B cell (primary cell): ENCODE measurements at regions not wholly inside any gene's neighbourhood (a gene's known extent, or its start where the extent isn't known, plus 50 kb on each side); places are given as distances from the start of the nearest gene placed in this dataset.

Experiments
- ATAC-seq: fragments of 200-7000 bp; cut with Tn5 transposase; one replicate; pipeline ENCODE4 v1.10.0; 2021; ENCODE audit warnings: low read depth, mild to moderate bottlenecking, moderate number of reproducible peaks, moderate library complexity
- CTCF ChIA-PET: fragments of 350-600 bp; sonication (Branson Sonifier 250); formaldehyde crosslinking; loops from one replicate; lab custom pipeline; 2021; ENCODE audit warnings: antibody characterized with exemption, inconsistent platforms; lab: Charles Lee
- POLR2A ChIA-PET: fragments of 350-600 bp; sonication (Branson Sonifier 250); formaldehyde crosslinking; loops from one replicate; lab custom pipeline; 2021; ENCODE audit warnings: antibody characterized with exemption; lab: Charles Lee
- DNase-seq: peaks from one replicate; pipeline ENCODE4 v3.0.0; 2013
- H2AFZ ChIP-seq: 2 replicates; pipeline ENCODE4 v1.6.1; 2012; ENCODE audit warnings: mild to moderate bottlenecking, low read depth, low read length; ENCODE audit not compliant: insufficient read depth, poor library complexity, severe bottlenecking
- H3K27ac ChIP-seq, 2 donors: 1 replicate in 1 of 2; 2 replicates in 1 of 2; pipeline ENCODE4 v1.5.1; 2012 to 2013; ENCODE audit warnings: low read length in 2 of 2, mild to moderate bottlenecking in 2 of 2, moderate library complexity in 1 of 2
- H3K27me3 ChIP-seq, 4 experiments: fragments of 200-600 bp in 1 of 4; sonication (generic) in 1 of 4; replicated peaks in 1 of 4; 1 replicate in 2 of 4; 2 replicates in 2 of 4; pipeline versions ENCODE4 v1.6.1 to v1.7.0; 2013 to 2016; ENCODE audit warnings: low read length in 3 of 4, mild to moderate bottlenecking in 2 of 4, mixed read lengths in 1 of 4, moderate library complexity in 1 of 4; ENCODE audit not compliant: insufficient read depth in 4 of 4, control insufficient read depth in 3 of 4; ENCODE audit errors: control extremely low read depth in 1 of 4
- H3K36me3 ChIP-seq, 2 experiments: replicated peaks in 1 of 2; 1 replicate in 1 of 2; 2 replicates in 1 of 2; pipeline versions ENCODE4 v1.6.1 to v1.7.1; 2013; ENCODE audit warnings: low read length in 1 of 2; ENCODE audit not compliant: insufficient read depth in 2 of 2, control insufficient read depth in 1 of 2; ENCODE audit errors: control extremely low read depth in 1 of 2, extremely low read depth in 1 of 2
- H3K4me1 ChIP-seq, 2 donors: fragments of 200-600 bp in 1 of 2; sonication (generic) in 1 of 2; 1 replicate in 1 of 2; 2 replicates in 1 of 2; pipeline versions ENCODE4 v1.5.1 to v1.6.1; 2013 to 2017; ENCODE audit warnings: low read length in 2 of 2; ENCODE audit not compliant: control insufficient read depth in 2 of 2, insufficient read depth in 2 of 2
- H3K4me2 ChIP-seq: replicated peaks from 2 replicates; pipeline ENCODE3; 2012; ENCODE audit warnings: mild to moderate bottlenecking, low read depth, low read length; ENCODE audit not compliant: poor library complexity, severe bottlenecking
- H3K4me3 ChIP-seq, 5 experiments: fragments of 200-600 bp in 1 of 5; sonication (generic) in 1 of 5; 1 replicate in 3 of 5; 2 replicates in 2 of 5; pipeline versions ENCODE4 v1.5.1 to v1.7.0; 2011 to 2016; ENCODE audit warnings: low read length in 4 of 5, mild to moderate bottlenecking in 4 of 5, low read depth in 2 of 5, control low read depth in 1 of 5, moderate library complexity in 1 of 5; ENCODE audit not compliant: insufficient read depth in 1 of 5; ENCODE audit errors: control extremely low read depth in 1 of 5, extremely low read depth in 1 of 5
- H3K79me2 ChIP-seq: fragments of 200-600 bp; sonication (generic); one replicate; pipeline ENCODE4 v1.6.0; 2016; ENCODE audit warnings: low read length; ENCODE audit not compliant: control insufficient read depth, insufficient read depth
- H3K9ac ChIP-seq: fragments of 200-600 bp; sonication (generic); 2 replicates; pipeline ENCODE4 v1.6.1; 2017; ENCODE audit warnings: mild to moderate bottlenecking, low read length, moderate library complexity
- H3K9me3 ChIP-seq, 3 donors: one replicate each; pipeline versions ENCODE4 v1.6.1 to v1.7.1; 2013; ENCODE audit warnings: low read length in 2 of 3; ENCODE audit not compliant: control insufficient read depth in 2 of 3, insufficient read depth in 1 of 3; ENCODE audit errors: control extremely low read depth in 1 of 3
- H4K20me1 ChIP-seq: 2 replicates; pipeline ENCODE4 v1.6.0; 2012; ENCODE audit warnings: mild to moderate bottlenecking, low read length; ENCODE audit not compliant: insufficient read depth, control insufficient read depth, poor library complexity, severe bottlenecking
- H3K27ac Mint-ChIP-seq: one replicate; pipeline ENCODE4 v1.8.0; 2021; ENCODE audit warnings: mixed read lengths
- H3K27me3 Mint-ChIP-seq: one replicate; pipeline ENCODE4 v1.8.0; 2021; ENCODE audit warnings: mixed read lengths
- H3K4me1 Mint-ChIP-seq: one replicate; pipeline ENCODE4 v1.8.0; 2021; ENCODE audit warnings: mixed read lengths
- H3K4me3 Mint-ChIP-seq: one replicate; pipeline ENCODE4 v1.8.0; 2021; ENCODE audit warnings: mixed read lengths
- H3K9me3 Mint-ChIP-seq: one replicate; pipeline ENCODE4 v1.8.0; 2022; ENCODE audit warnings: mixed read lengths; ENCODE audit not compliant: insufficient read depth
- EZH2 ChIP-seq: IDR thresholded peaks from 2 replicates; pipeline ENCODE4 v1.6.1; 2012; ENCODE audit warnings: borderline replicate concordance, low read depth, mild to moderate bottlenecking, moderate library complexity, low read length; ENCODE audit not compliant: insufficient read depth, poor library complexity, severe bottlenecking
- WGBS: methylation state at CpG from one replicate; pipeline ENCODE4 v1.1.5; 2013; ENCODE audit warnings: missing lambda C conversion rate; ENCODE audit not compliant: insufficient coverage; 5-methylcytosine and 5-hydroxymethylcytosine counted together
- intact Hi-C: fragments of 100-400 bp; cut with micrococcal nuclease; formaldehyde crosslinking; loops from one replicate; pipeline ENCODE4 v1.10.0; 2022
- TF ChIP-seq, protein P1 (sequence below): fragments of 200-600 bp; IDR thresholded peaks from one replicate; pipeline ENCODE4 v1.8.0; 2022; ENCODE audit warnings: antibody characterized with exemption, mild to moderate bottlenecking

DNA sequence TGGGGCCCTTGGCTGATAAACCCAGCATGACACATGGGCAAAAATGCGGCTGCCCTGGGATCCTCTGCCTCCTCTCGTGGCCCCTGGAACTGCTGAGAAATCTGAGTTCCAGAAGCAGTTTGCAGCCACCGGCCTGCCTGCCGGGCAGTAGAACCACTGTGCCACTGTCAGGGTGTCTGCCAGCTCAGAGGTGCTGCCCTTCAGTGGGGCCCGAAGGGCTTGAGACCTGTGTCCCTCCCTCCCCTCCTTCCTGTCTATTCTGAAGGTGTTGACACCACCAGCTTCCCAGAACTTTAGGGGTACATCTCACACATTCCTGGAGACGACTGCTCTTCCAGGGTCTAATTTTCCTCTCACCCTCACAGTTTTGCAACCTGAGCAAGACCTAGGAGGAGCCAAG, 88.2 kb upstream of the POMGNT2 start:
- intact Hi-C loops: no loop called here
- Histone ChIP-seq H3K4me3 (no peak overlapping the region), H4K20me1 (no peaks in the 10 kb centered on the region), H3K27ac (no peak overlapping the region), H3K4me2 (no peak overlapping the region), H3K4me1 (no peaks in the 10 kb centered on the region), H3K9ac (no peak overlapping the region), H3K36me3 (no peaks in the 10 kb centered on the region), H3K9me3 (peaks cover 0 to 3% (median 0%) of the 10 kb centered on the region in 3 donors), H2AFZ (no peak overlapping the region), H3K79me2 (no peaks in the 10 kb centered on the region), H3K27me3 (peaks cover 0 to 4% (median 0%) of the 10 kb centered on the region in 4 experiments)
- TF ChIP-seq, protein P1, sequence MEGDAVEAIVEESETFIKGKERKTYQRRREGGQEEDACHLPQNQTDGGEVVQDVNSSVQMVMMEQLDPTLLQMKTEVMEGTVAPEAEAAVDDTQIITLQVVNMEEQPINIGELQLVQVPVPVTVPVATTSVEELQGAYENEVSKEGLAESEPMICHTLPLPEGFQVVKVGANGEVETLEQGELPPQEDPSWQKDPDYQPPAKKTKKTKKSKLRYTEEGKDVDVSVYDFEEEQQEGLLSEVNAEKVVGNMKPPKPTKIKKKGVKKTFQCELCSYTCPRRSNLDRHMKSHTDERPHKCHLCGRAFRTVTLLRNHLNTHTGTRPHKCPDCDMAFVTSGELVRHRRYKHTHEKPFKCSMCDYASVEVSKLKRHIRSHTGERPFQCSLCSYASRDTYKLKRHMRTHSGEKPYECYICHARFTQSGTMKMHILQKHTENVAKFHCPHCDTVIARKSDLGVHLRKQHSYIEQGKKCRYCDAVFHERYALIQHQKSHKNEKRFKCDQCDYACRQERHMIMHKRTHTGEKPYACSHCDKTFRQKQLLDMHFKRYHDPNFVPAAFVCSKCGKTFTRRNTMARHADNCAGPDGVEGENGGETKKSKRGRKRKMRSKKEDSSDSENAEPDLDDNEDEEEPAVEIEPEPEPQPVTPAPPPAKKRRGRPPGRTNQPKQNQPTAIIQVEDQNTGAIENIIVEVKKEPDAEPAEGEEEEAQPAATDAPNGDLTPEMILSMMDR: no peak
- TF ChIP-seq EZH2: no peak
- peaks cover 4% of the 10 kb centered on the region for H3K9me3 Mint-ChIP-seq
- H3K4me3 Mint-ChIP-seq: no peak overlapping the region
- WGBS: 88% methylated on average over 6 of the region's 6 CpGs
- H3K27me3 Mint-ChIP-seq: peaks cover 40% of the 10 kb centered on the region
- ChIA-PET POLR2A (no interaction called here), CTCF (no interaction called here)
- no peak overlapping the region for H3K27ac Mint-ChIP-seq
- H3K4me1 Mint-ChIP-seq: no peaks in the 10 kb centered on the region
- ATAC-seq: no peak
- DNase-seq: no peak

DNA sequence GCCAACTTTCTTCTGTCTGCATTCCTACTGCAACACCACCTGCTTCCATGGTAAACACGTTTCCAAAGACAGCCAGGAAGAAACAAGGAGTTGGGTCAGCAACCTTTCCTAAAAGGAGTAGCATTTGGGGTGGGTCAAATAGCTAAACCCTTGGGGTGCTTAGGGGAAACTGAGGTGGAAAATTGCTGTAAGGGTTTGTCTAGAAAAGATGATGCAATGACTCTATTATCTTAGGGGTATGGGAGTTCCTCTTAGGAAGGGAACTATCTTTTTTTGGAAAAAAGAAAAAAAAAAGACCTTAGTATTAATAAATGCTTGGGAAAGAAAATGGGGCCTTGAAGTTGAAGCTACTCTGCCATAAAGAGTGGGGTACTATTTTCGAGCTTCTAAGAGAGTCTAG, 86.1 kb upstream of the POMGNT2 start:
- Histone ChIP-seq H3K27ac (no peak overlapping the region), H3K79me2 (no peaks in the 10 kb centered on the region), H3K4me2 (no peak overlapping the region), H3K27me3 (no peaks in the 10 kb centered on the region), H3K9ac (no peak overlapping the region), H3K4me3 (no peak overlapping the region), H3K4me1 (no peaks in the 10 kb centered on the region), H4K20me1 (no peaks in the 10 kb centered on the region), H2AFZ (no peak overlapping the region), H3K36me3 (no peaks in the 10 kb centered on the region), H3K9me3 (no peaks in the 10 kb centered on the region)
- Mint-ChIP-seq H3K9me3 (no peaks in the 10 kb centered on the region), H3K27me3 (peaks cover 32% of the 10 kb centered on the region), H3K27ac (no peak overlapping the region), H3K4me3 (no peak overlapping the region), H3K4me1 (no peaks in the 10 kb centered on the region)
- POLR2A ChIA-PET: no interaction called here
- 25% methylated on average over 1 of the region's 2 CpGs for WGBS
- CTCF ChIA-PET: no interaction called here
- intact Hi-C loops: no loop called here
- no peak for DNase-seq
- TF ChIP-seq, protein P1: no peak
- no peak for TF ChIP-seq EZH2
- ATAC-seq: no peak
